GM06990 (cell line): ENCODE measurements at regions not wholly inside any gene's neighbourhood (a gene's known extent, or its start where the extent isn't known, plus 50 kb on each side); places are given as distances from the start of the nearest gene placed in this dataset.

Experiments used
- DNase-seq: peaks from one replicate; pipeline ENCODE4 v3.0.0-alpha.2; 2011; ENCODE audit not compliant: insufficient read length; ENCODE audit errors: extremely low read depth
- H3K27me3 ChIP-seq: replicated peaks from 2 replicates; pipeline ENCODE4 v1.6.0; 2011; ENCODE audit warnings: low read length; ENCODE audit not compliant: control insufficient read depth, insufficient read depth
- H3K36me3 ChIP-seq: 2 replicates; pipeline ENCODE4 v1.5.1; 2011; ENCODE audit warnings: low read length; ENCODE audit not compliant: control insufficient read depth, insufficient read depth
- H3K4me3 ChIP-seq: replicated peaks from 2 replicates; pipeline ENCODE4 v1.5.1; 2011; ENCODE audit warnings: low read depth, mild to moderate bottlenecking, control low read depth, low read length
- CTCF ChIP-seq: IDR thresholded peaks from 2 replicates; pipeline ENCODE4 v1.5.1; 2011; ENCODE audit warnings: low read length, control low read depth, mild to moderate bottlenecking, inconsistent platforms; ENCODE audit not compliant: insufficient read depth, poor library complexity, severe bottlenecking

GRCh38 chrX:123081776-123082175 is 102.3 kb upstream of the GRIA3 start:
- no peaks in the 10 kb centered on the region for H3K36me3 ChIP-seq
- no peak for DNase-seq
- no peaks in the 10 kb centered on the region for H3K27me3 ChIP-seq
- H3K4me3 ChIP-seq: no peak overlapping the region
- TF ChIP-seq CTCF: no peak

- TF ChIP-seq CTCF: no peak
- Histone ChIP-seq H3K27me3 (no peaks in the 10 kb centered on the region), H3K4me3 (no peak overlapping the region), H3K36me3 (no peaks in the 10 kb centered on the region)
- DNase-seq: no peak
Measured at GRCh38 chrX:123083924-123084323, 100.2 kb upstream of the GRIA3 start.

- TF ChIP-seq CTCF: no peak
- no peak overlapping the region for H3K4me3 ChIP-seq
- no peak for DNase-seq
- H3K27me3 ChIP-seq: no peaks in the 10 kb centered on the region
- no peaks in the 10 kb centered on the region for H3K36me3 ChIP-seq
Measured at GRCh38 chrX:123084797-123085196, 99.3 kb upstream of the GRIA3 start.

- TF ChIP-seq CTCF: no peak
- Histone ChIP-seq H3K27me3 (no peaks in the 10 kb centered on the region), H3K4me3 (no peak overlapping the region), H3K36me3 (no peaks in the 10 kb centered on the region)
- no peak for DNase-seq
Measured at GRCh38 chrX:123085311-123085940, 98.7 kb upstream of the GRIA3 start.

GRCh38 chrX:123086768-123087167 is 97.3 kb upstream of the GRIA3 start:
- no peak for TF ChIP-seq CTCF
- Histone ChIP-seq H3K36me3 (no peaks in the 10 kb centered on the region), H3K4me3 (no peak overlapping the region), H3K27me3 (no peaks in the 10 kb centered on the region)
- DNase-seq: no peak

GRCh38 chrX:123087326-123087725 is 96.8 kb upstream of the GRIA3 start:
- no peak for DNase-seq
- no peak overlapping the region for H3K4me3 ChIP-seq

More at GRCh38 chrX:123087326-123087725, 96.8 kb upstream of the GRIA3 start:
- no peak for TF ChIP-seq CTCF
- H3K36me3 ChIP-seq: no peaks in the 10 kb centered on the region
- no peaks in the 10 kb centered on the region for H3K27me3 ChIP-seq
